Activated effector memory CD4-positive, alpha-beta T cell treated with anti-CD3 and anti-CD28 coated beads, Interleukin-2, amount 50 U/mL, for 16 hours (primary cell): ENCODE measurements at regions not wholly inside any gene's neighbourhood (a gene's known extent, or its start where the extent isn't known, plus 50 kb on each side); places are given as distances from the start of the nearest gene placed in this dataset.

Experiments used
- DNase-seq: peaks from one replicate; pipeline ENCODE4 v3.0.0-alpha.2; 2020

DNA sequence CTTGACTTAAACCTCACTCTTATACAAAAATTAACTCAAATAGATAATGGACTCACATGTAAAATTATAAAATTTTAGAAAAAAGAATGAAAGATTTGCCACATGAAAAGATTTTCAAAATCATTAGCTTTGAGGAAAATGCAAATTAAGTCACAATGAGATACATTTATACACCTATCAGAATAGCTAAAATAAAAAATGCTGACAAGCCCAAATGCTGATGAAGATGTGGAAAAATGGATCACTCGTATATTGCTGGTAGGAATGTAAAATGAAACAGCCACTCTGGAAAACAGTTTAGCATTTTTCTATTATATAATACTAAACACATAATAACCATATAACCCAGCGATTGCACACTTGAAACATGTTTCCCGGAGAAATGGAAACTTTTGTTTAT is 316.2 kb downstream of the ANKRD50 start:
- no peak for DNase-seq

DNA sequence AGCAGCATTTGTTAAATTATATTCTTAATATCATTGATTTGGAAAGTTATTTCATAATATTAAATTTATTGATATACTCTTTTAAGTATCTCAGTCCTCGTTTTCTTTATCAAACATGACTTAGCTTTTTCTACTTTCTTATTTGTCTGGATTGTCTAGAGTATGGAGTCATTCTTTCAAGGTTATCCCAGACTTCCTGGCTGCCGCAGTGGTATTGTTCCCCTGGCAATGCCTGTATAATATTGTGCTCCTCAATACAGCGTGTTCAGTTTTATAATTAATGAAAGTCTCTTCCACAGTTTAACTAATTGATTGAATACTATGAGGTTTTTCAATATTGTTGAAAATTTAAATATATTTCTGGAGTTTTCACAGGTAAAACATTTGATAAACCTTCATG is 310.9 kb downstream of the ANKRD50 start:
- no peak for DNase-seq

- no peak for DNase-seq
These were observed 303.5 kb downstream of the ANKRD50 start for GRCh38 chr4:124409044-124409443.

DNA sequence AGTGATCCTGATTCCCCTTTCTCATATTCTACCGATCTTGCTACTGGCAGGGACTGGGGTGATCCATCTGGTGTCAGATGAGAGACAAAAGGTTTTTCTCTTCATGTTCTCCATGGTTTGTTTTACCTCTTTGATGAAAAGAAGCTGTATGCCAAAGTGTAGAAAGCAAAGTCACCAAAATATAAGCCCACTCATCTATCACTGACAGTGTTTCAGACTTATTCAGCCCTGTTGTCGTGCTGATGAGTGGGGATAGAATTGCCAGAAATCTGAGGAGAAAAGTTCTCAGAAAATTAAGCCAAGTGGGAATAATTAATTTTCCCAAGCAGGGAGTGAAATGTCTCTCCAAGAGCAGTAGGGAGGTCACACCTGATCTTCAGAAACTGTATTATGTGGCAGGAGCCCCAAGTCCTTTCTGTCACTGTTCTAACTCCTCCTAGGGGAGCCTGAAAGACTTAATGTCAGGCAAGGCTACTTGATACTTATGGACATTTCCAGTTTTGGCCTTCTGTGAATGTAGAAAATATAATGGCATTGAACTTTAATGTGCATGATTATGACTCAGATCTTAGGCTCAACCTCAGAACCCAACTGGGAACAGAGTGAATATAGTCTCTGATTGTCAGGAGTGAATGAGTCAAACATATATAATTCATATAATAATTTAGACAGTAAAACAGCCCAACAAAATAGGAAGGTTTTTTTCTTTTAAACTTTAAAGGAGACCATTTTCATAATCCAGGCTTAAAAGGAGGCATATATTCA is 298.1 kb downstream of the ANKRD50 start:
- no peak for DNase-seq

DNA sequence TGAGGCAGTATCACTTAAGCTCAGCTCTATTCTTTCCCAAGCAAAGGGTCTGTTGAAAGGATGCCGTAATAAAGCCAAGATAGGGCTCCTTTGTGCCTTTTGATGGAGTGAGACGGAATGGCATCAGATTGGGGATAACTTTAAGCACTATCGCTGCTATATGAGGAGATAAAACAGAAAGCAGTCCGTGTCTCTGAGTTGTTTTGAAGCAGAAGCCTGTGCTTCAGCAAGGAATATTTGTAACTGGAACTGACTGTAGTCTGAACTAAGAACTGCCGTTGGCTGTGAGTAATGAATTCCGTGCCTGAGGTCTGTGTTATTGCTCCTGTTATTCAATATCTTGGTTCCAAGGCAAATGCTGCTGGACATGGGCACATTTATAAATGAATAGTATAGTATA is 297.4 kb downstream of the ANKRD50 start:
- DNase-seq, result no peak

GRCh38 chr4:124417371-124417770 is 295.2 kb downstream of the ANKRD50 start:
- no peak for DNase-seq

- DNase-seq, result no peak
These were observed 292.3 kb downstream of the ANKRD50 start for GRCh38 chr4:124420166-124420695.

- no peak for DNase-seq
These were observed 289.4 kb downstream of the ANKRD50 start for GRCh38 chr4:124423160-124423559.

GRCh38 chr4:124426279-124426678 is 286.3 kb downstream of the ANKRD50 start:
- DNase-seq, result no peak

DNA sequence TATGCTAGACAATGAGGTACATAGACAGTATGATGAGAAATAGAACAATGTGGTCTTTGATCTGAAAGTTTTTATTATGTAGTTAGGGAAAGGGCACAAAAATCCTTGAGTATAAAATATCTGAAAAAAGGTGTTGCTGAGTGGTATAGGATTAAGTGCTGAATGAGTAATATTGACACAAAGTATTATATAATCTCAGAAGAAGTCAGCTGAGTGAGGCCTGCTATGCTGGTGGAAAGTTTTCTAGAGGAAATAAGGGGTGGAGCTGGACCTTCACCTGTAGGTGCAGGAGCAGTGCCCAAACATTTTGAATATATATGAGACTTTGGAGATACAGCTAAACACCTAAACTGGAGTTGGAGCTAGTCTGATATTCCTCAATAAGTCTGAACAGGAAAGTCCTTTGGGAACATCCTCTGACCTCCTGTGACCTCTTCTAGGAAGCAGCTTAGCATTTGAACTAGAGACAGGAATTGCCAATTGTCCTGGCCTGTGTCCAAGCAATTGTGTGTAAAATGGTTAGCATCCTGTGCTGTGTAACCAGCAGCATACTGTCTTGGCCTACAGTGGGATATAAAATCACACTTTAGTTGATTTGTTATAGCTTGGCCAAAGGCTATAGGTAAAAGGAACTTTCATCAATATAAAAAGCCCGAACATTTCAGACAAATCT is 285.3 kb downstream of the ANKRD50 start:
- no peak for DNase-seq

GRCh38 chr4:124428648-124429047 is 283.9 kb downstream of the ANKRD50 start:
- DNase-seq, result no peak

DNA sequence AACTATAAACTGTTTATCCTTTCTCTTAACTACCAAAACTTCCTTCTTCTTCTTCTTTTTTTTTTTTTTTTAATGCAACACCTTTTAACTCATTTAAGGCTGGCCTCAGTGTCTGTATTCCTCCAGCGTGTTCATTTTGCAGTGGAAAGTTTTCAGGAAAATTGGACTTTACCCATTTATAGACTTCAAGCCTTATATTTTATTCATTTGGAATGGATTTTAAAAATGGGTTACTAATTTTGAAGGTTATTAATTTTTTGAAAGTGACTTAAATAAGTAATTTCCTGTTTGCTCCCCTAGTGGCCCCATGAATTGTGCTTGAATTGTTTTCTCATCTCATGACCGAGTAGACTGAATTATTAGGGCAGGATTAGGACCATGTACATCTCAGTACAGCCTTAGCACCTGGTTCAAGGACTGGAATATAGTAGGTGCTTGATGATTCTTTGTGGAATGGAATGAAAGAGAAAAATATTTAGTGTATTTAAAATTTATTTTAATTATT is 282.7 kb downstream of the ANKRD50 start:
- no peak for DNase-seq

- DNase-seq, result no peak
These were observed 280.8 kb downstream of the ANKRD50 start for GRCh38 chr4:124431653-124432192.

DNA sequence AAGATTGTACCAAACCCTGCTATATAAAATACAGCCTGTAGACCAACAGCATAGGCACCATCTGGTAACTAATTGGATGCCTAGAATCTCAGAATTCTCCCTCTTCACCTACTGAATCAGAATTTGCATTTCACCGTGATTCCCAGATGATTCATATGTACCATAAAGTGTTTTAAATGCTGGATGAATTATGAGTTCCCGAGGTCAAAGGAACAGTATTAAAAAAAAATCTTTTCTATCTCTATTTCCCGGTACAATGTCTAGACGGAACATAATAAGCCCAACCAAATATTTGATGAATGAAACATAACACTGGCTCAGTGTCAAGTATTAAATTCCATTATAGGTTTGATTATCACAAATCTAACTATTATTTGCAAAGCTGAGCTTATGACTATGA is 280.0 kb downstream of the ANKRD50 start:
- DNase-seq, result no peak

DNA sequence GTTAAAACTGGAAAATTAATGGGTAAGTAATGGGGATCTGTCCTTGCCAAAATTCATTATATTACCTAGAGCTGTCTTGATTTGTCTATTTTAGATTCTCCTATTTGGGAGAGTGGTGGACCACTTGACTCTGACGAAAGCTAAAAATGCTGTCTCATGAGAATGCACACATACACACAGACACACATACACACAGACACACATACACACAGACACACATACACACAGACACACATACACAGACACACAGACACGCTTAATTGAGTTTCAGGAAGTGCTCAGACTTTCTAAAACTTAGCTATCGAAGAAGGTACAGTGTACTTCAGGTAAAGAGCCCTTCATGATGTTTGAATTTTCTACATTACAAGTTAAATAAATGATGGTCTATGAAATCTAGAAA is 279.5 kb downstream of the ANKRD50 start:
- no peak for DNase-seq

- no peak for DNase-seq
These were observed 279.0 kb downstream of the ANKRD50 start for GRCh38 chr4:124433500-124433899.

DNA sequence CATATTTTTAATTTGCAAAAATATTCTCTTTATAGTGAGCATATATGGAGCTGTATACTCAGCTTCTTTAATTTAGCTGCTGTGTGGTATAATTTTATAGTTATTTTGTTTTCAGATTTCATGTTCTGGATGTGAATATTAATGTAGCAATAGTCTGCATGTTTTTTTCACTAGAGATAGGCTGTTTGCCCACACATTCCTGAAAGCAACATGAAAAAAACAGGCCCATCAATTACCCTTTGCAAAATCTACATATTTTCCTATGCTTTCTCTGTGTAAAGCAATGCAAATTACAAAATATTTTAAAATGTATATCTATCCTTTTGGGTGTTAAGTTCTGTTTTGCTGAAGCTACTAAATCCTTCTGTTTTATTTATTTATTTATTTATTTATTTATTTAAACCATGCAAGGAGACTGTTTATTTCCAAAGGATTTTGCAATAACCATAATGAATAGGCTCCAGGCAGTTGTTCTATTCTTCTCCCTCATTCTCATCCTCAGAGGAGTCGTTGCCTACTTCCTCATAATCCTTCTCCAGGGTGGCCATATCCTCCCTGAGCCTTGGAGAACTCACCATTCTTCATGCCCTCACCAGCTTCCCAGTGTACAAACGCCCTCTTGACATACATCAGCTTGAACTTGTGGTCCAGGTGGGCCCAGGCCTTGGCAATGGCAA is 277.1 kb downstream of the ANKRD50 start:
- DNase-seq, result no peak

GRCh38 chr4:124437853-124438495 is 274.6 kb downstream of the ANKRD50 start:
- no peak for DNase-seq

- peak; percentile 55 for DNase-seq
These were observed 267.5 kb downstream of the ANKRD50 start for GRCh38 chr4:124445071-124445470.

DNA sequence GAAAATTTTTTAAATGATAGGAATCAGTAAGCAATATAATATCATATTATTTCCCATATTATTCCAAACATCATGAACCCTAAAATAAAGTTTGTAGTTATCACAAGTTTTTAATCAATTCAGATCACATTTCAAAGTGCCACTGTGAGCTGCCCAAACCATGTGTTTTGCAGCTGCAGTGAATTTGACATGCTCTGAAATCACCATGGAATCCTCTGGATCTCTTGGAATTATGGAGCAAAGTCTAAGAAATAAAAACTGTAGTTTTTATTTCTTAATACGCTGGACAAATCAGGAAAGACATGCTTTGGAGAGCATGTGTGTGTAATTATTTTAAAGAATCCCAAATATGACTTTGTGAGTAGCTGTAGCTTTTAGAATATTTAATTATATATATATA is 262.7 kb downstream of the ANKRD50 start:
- no peak for DNase-seq

GRCh38 chr4:124450851-124451250 is 261.7 kb downstream of the ANKRD50 start:
- no peak for DNase-seq

DNA sequence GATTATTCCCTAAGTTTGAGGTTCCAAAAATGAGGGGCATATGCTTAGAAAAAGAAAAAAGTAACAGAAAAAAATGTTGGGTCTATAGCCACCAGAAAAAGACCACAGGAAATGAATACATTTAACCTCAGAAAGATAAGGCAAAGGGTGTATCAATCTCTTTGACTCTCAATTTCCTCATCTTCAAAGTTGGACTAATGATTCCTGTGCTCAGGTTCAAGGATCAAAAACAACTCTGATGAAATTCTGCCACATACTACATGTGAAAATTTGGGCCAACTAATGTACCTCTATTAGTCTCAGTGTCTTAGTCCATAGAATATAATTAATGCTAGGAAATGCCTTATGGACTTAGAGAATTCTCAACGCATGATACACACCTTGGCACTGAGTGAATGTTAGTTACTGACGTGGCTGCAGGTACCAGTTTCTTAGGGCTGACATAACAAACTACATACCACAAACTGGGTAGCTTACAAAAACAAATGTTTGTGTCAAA is 257.7 kb downstream of the ANKRD50 start:
- DNase-seq, result no peak

- DNase-seq, result no peak
These were observed 256.9 kb downstream of the ANKRD50 start for GRCh38 chr4:124455671-124456070.
